Naive thymus-derived CD4-positive, alpha-beta T cell (primary cell): ENCODE measurements at regions not wholly inside any gene's neighbourhood (a gene's known extent, or its start where the extent isn't known, plus 50 kb on each side); places are given as distances from the start of the nearest gene placed in this dataset.

Experiments used
- ATAC-seq: fragments of 150-1000 bp; cut with Tn5 transposase; 2 replicates; pipeline ENCODE4 v1.10.0; 2021; ENCODE audit warnings: mild to moderate bottlenecking, moderate library complexity
- CTCF ChIA-PET: fragments of 350-600 bp; sonication (Branson Sonifier 250); formaldehyde crosslinking; loops from one replicate; lab custom pipeline; 2021; ENCODE audit warnings: antibody characterized with exemption; lab: Charles Lee
- POLR2A ChIA-PET: fragments of 350-600 bp; sonication (Branson Sonifier 250); formaldehyde crosslinking; loops from one replicate; lab custom pipeline; 2021; ENCODE audit warnings: antibody characterized with exemption, inconsistent platforms; lab: Charles Lee
- DNase-seq, 9 donors: peaks; one replicate each; pipeline versions ENCODE4 v3.0.0 to v3.0.0-alpha.2; 2020 to 2022; ENCODE audit warnings: mixed read lengths in 1 of 9
- H3K27ac ChIP-seq: one replicate; pipeline ENCODE4 v1.7.0; 2013; ENCODE audit warnings: mild to moderate bottlenecking, low read depth, low read length, moderate library complexity
- H3K27me3 ChIP-seq, 2 donors: one replicate each; pipeline ENCODE4 v1.7.0; 2013; ENCODE audit warnings: low read length in 2 of 2, mild to moderate bottlenecking in 2 of 2, moderate library complexity in 2 of 2; ENCODE audit not compliant: control insufficient read depth in 2 of 2, insufficient read depth in 2 of 2
- H3K36me3 ChIP-seq, 3 experiments: 1 replicate in 2 of 3; 2 replicates in 1 of 3; pipeline ENCODE4 v1.7.0; 2013; ENCODE audit warnings: low read length in 3 of 3, mild to moderate bottlenecking in 3 of 3, moderate library complexity in 1 of 3; ENCODE audit not compliant: insufficient read depth in 3 of 3, control insufficient read depth in 2 of 3
- H3K4me1 ChIP-seq, 2 donors: one replicate each; pipeline ENCODE4 v1.7.0; 2013; ENCODE audit warnings: low read length in 2 of 2, mild to moderate bottlenecking in 2 of 2, moderate library complexity in 1 of 2; ENCODE audit not compliant: control insufficient read depth in 2 of 2, insufficient read depth in 2 of 2
- H3K4me3 ChIP-seq: 2 replicates; pipeline ENCODE4 v1.7.0; 2013; ENCODE audit warnings: mild to moderate bottlenecking, low read length
- H3K9me3 ChIP-seq, 3 experiments: 1 replicate in 2 of 3; 2 replicates in 1 of 3; pipeline ENCODE4 v1.7.0; 2013; ENCODE audit warnings: low read length in 3 of 3; ENCODE audit not compliant: control insufficient read depth in 2 of 3
- H3K27ac Mint-ChIP-seq, 9 donors: one replicate each; pipeline ENCODE4 v1.8.0; 2020 to 2022; ENCODE audit warnings: mixed read lengths in 9 of 9, mild to moderate bottlenecking in 8 of 9, moderate library complexity in 5 of 9, inconsistent platforms in 2 of 9
- H3K27me3 Mint-ChIP-seq, 5 donors: one replicate each; pipeline ENCODE4 v1.8.0; 2021 to 2022; ENCODE audit warnings: mixed read lengths in 5 of 5, mild to moderate bottlenecking in 1 of 5
- H3K36me3 Mint-ChIP-seq, 5 donors: one replicate each; pipeline ENCODE4 v1.8.0; 2020 to 2022; ENCODE audit warnings: mixed read lengths in 5 of 5, mild to moderate bottlenecking in 3 of 5, inconsistent platforms in 1 of 5
- H3K4me1 Mint-ChIP-seq, 7 donors: one replicate each; pipeline ENCODE4 v1.8.0; 2020 to 2022; ENCODE audit warnings: mixed read lengths in 7 of 7, mild to moderate bottlenecking in 3 of 7, inconsistent platforms in 1 of 7
- H3K4me3 Mint-ChIP-seq, 10 donors: one replicate each; pipeline ENCODE4 v1.8.0; 2020 to 2022; ENCODE audit warnings: mild to moderate bottlenecking in 10 of 10, mixed read lengths in 10 of 10, moderate library complexity in 6 of 10, inconsistent platforms in 2 of 10
- H3K9me3 Mint-ChIP-seq, 11 donors: one replicate each; pipeline ENCODE4 v1.8.0; 2020 to 2022; ENCODE audit warnings: mixed read lengths in 11 of 11, mild to moderate bottlenecking in 4 of 11, inconsistent platforms in 1 of 11, moderate library complexity in 1 of 11
- intact Hi-C, 2 donors: fragments of 100-400 bp; cut with micrococcal nuclease; formaldehyde crosslinking; loops; one replicate each; pipeline ENCODE4 v1.15.1; 2023

- no peak overlapping the region for H3K27ac Mint-ChIP-seq
- H3K27me3 ChIP-seq: no peaks in the 10 kb centered on the region
- no peaks in the 10 kb centered on the region for H3K36me3 ChIP-seq
- ChIA-PET POLR2A (no interaction called here), CTCF (no interaction called here)
- H3K27me3 Mint-ChIP-seq: peaks cover 0 to 35% (median 13%) of the 10 kb centered on the region in 5 donors
- H3K27ac ChIP-seq: no peak overlapping the region
- H3K4me3 Mint-ChIP-seq: no peak overlapping the region
- no peaks in the 10 kb centered on the region for H3K9me3 ChIP-seq
- intact Hi-C loops: no loop called here
- no peaks in the 10 kb centered on the region for H3K4me1 Mint-ChIP-seq
- H3K9me3 Mint-ChIP-seq: peaks cover 2 to 29% (median 6%) of the 10 kb centered on the region in 11 donors
- ATAC-seq (no peak), DNase-seq (no peak)
- H3K36me3 Mint-ChIP-seq: no peaks in the 10 kb centered on the region
- no peak overlapping the region for H3K4me3 ChIP-seq
- no peaks in the 10 kb centered on the region for H3K4me1 ChIP-seq
These were observed 90.0 kb upstream of the TSHZ3 start for GRCh38 chr19:31439270-31439573.

- intact Hi-C loops: no loop called here
- no peak for ATAC-seq
- no peak overlapping the region for H3K4me3 Mint-ChIP-seq
- Histone ChIP-seq H3K4me1 (no peaks in the 10 kb centered on the region), H3K36me3 (no peaks in the 10 kb centered on the region), H3K4me3 (no peak overlapping the region), H3K9me3 (peaks cover 0 to 5% (median 0%) of the 10 kb centered on the region in 3 experiments), H3K27ac (no peak overlapping the region), H3K27me3 (no peaks in the 10 kb centered on the region)
- peaks cover 0 to 37% (median 3%) of the 10 kb centered on the region in 11 donors for H3K9me3 Mint-ChIP-seq
- H3K27me3 Mint-ChIP-seq: peaks cover 0 to 22% (median 7%) of the 10 kb centered on the region in 5 donors
- H3K36me3 Mint-ChIP-seq: no peaks in the 10 kb centered on the region
- DNase-seq: no peak
- no peak overlapping the region for H3K27ac Mint-ChIP-seq
- no peaks in the 10 kb centered on the region for H3K4me1 Mint-ChIP-seq
- ChIA-PET POLR2A (no interaction called here), CTCF (no interaction called here)
These were observed 95.7 kb upstream of the TSHZ3 start for GRCh38 chr19:31444931-31445330.

GRCh38 chr19:31445406-31445805 is 96.2 kb upstream of the TSHZ3 start:
- Mint-ChIP-seq H3K9me3 (peaks cover 0 to 37% (median 3%) of the 10 kb centered on the region in 11 donors), H3K27me3 (peaks cover 0 to 20% (median 9%) of the 10 kb centered on the region in 5 donors), H3K4me3 (no peak overlapping the region), H3K36me3 (no peaks in the 10 kb centered on the region), H3K4me1 (no peaks in the 10 kb centered on the region), H3K27ac (no peak overlapping the region)
- ChIA-PET POLR2A (no interaction called here), CTCF (no interaction called here)
- no peak overlapping the region for H3K4me3 ChIP-seq
- H3K27ac ChIP-seq: no peak overlapping the region
- no peak for ATAC-seq
- peaks cover 0 to 5% (median 0%) of the 10 kb centered on the region in 3 experiments for H3K9me3 ChIP-seq
- intact Hi-C loops: no loop called here
- DNase-seq: no peak
- no peaks in the 10 kb centered on the region for H3K36me3 ChIP-seq
- H3K4me1 ChIP-seq: no peaks in the 10 kb centered on the region
- no peaks in the 10 kb centered on the region for H3K27me3 ChIP-seq

GRCh38 chr19:31448221-31448657 is 99.0 kb upstream of the TSHZ3 start:
- Mint-ChIP-seq H3K36me3 (no peaks in the 10 kb centered on the region), H3K4me3 (no peak overlapping the region), H3K27me3 (peaks cover 0 to 29% (median 15%) of the 10 kb centered on the region in 5 donors), H3K4me1 (no peaks in the 10 kb centered on the region), H3K9me3 (peaks cover 0 to 37% (median 3%) of the 10 kb centered on the region in 11 donors), H3K27ac (no peak overlapping the region)
- Histone ChIP-seq H3K27me3 (no peaks in the 10 kb centered on the region), H3K27ac (no peak overlapping the region), H3K4me1 (no peaks in the 10 kb centered on the region), H3K9me3 (peaks cover 0 to 5% (median 0%) of the 10 kb centered on the region in 3 experiments), H3K4me3 (no peak overlapping the region), H3K36me3 (no peaks in the 10 kb centered on the region)
- no peak for DNase-seq
- no peak for ATAC-seq
- intact Hi-C loops: no loop called here
- POLR2A ChIA-PET: no interaction called here
- CTCF ChIA-PET: no interaction called here

GRCh38 chr19:31449379-31449778 is 100.1 kb upstream of the TSHZ3 start:
- H3K36me3 Mint-ChIP-seq: no peaks in the 10 kb centered on the region
- Histone ChIP-seq H3K4me1 (no peaks in the 10 kb centered on the region), H3K27ac (no peak overlapping the region), H3K27me3 (no peaks in the 10 kb centered on the region), H3K9me3 (peaks cover 0 to 5% (median 0%) of the 10 kb centered on the region in 3 experiments), H3K4me3 (no peak overlapping the region), H3K36me3 (no peaks in the 10 kb centered on the region)
- peaks cover 0 to 29% (median 15%) of the 10 kb centered on the region in 5 donors for H3K27me3 Mint-ChIP-seq
- peaks cover 0 to 32% (median 3%) of the 10 kb centered on the region in 11 donors for H3K9me3 Mint-ChIP-seq
- no peak overlapping the region for H3K4me3 Mint-ChIP-seq
- no peaks in the 10 kb centered on the region for H3K4me1 Mint-ChIP-seq
- no peak overlapping the region for H3K27ac Mint-ChIP-seq
- CTCF ChIA-PET: no interaction called here
- intact Hi-C loops: no loop called here
- no peak for ATAC-seq
- POLR2A ChIA-PET: no interaction called here
- DNase-seq: no peak

GRCh38 chr19:31450696-31451095 is 101.5 kb upstream of the TSHZ3 start:
- Histone ChIP-seq H3K27ac (no peak overlapping the region), H3K4me3 (no peak overlapping the region), H3K36me3 (no peaks in the 10 kb centered on the region), H3K9me3 (peaks cover 0 to under 1% (median 0%) of the 10 kb centered on the region in 3 experiments), H3K4me1 (no peaks in the 10 kb centered on the region), H3K27me3 (no peaks in the 10 kb centered on the region)
- no peaks in the 10 kb centered on the region for H3K36me3 Mint-ChIP-seq
- no peak for ATAC-seq
- intact Hi-C loops: no loop called here
- CTCF ChIA-PET: no interaction called here
- H3K27me3 Mint-ChIP-seq: peaks cover 0 to 22% (median 15%) of the 10 kb centered on the region in 5 donors
- no peak overlapping the region for H3K4me3 Mint-ChIP-seq
- no peak for DNase-seq
- H3K4me1 Mint-ChIP-seq: no peaks in the 10 kb centered on the region
- no peak overlapping the region for H3K27ac Mint-ChIP-seq
- POLR2A ChIA-PET: no interaction called here
- H3K9me3 Mint-ChIP-seq: peaks cover 0 to 21% (median 0%) of the 10 kb centered on the region in 11 donors

GRCh38 chr19:31451686-31452330 is 102.6 kb upstream of the TSHZ3 start:
- ChIA-PET CTCF (no interaction called here), POLR2A (no interaction called here)
- ATAC-seq: no peak
- Mint-ChIP-seq H3K9me3 (peaks cover 0 to 12% (median 0%) of the 10 kb centered on the region in 11 donors), H3K36me3 (no peaks in the 10 kb centered on the region), H3K27ac (no peak overlapping the region), H3K27me3 (peaks cover 0 to 21% (median 15%) of the 10 kb centered on the region in 5 donors), H3K4me1 (no peaks in the 10 kb centered on the region), H3K4me3 (no peak overlapping the region)
- DNase-seq: no peak
- Histone ChIP-seq H3K4me1 (no peaks in the 10 kb centered on the region), H3K4me3 (no peak overlapping the region), H3K9me3 (no peaks in the 10 kb centered on the region), H3K27ac (no peak overlapping the region), H3K27me3 (no peaks in the 10 kb centered on the region), H3K36me3 (no peaks in the 10 kb centered on the region)
- intact Hi-C loops: no loop called here
